LNCaP clone FGC (cell line): ENCODE measurements at regions not wholly inside any gene's neighbourhood (a gene's known extent, or its start where the extent isn't known, plus 50 kb on each side); places are given as distances from the start of the nearest gene placed in this dataset.
"Not testable (repeated sequence)": the region's sequence is repeated elsewhere in the genome, so short reads cannot be mapped to it uniquely, and the experiment has no call there.

Source experiments
- DNase-seq: peaks from one replicate; pipeline ENCODE4 v3.0.0-alpha.2; 2011; ENCODE audit warnings: low read depth
- H3K4me3 ChIP-seq: 2 replicates; pipeline ENCODE4 v1.5.1; 2011; ENCODE audit warnings: mild to moderate bottlenecking, low read depth, low read length, control low read depth
- CTCF ChIP-seq: IDR thresholded peaks from 2 replicates; pipeline ENCODE4 v1.5.1; 2012; ENCODE audit warnings: mild to moderate bottlenecking; ENCODE audit not compliant: control insufficient read depth, insufficient read depth; ENCODE audit errors: extremely low read depth

- no peak for DNase-seq
- TF ChIP-seq CTCF = no peak
- no peak overlapping the region for H3K4me3 ChIP-seq
Measured at GRCh38 chr6:137545073-137545472, 50.9 kb upstream of the OLIG3 start.

GRCh38 chr6:137547186-137547585, 53.0 kb upstream of the OLIG3 start:
- no peak overlapping the region for H3K4me3 ChIP-seq
- no peak for DNase-seq
- no peak for TF ChIP-seq CTCF

- DNase-seq = no peak
- no peak overlapping the region for H3K4me3 ChIP-seq
- no peak for TF ChIP-seq CTCF
Measured at GRCh38 chr6:137547601-137548000, 53.4 kb upstream of the OLIG3 start.

- no peak for TF ChIP-seq CTCF
- no peak overlapping the region for H3K4me3 ChIP-seq
- no peak for DNase-seq
Measured at GRCh38 chr6:137549106-137549505, 54.9 kb upstream of the OLIG3 start.

- no peak for TF ChIP-seq CTCF
- H3K4me3 ChIP-seq = no peak overlapping the region
- DNase-seq = no peak
Measured at GRCh38 chr6:137550535-137550934, 56.3 kb upstream of the OLIG3 start.

GRCh38 chr6:137552146-137552545, 58.0 kb upstream of the OLIG3 start:
- no peak for TF ChIP-seq CTCF
- DNase-seq = no peak

GRCh38 chr6:137552809-137553208, 58.6 kb upstream of the OLIG3 start:
- TF ChIP-seq CTCF = no peak
- no peak overlapping the region for H3K4me3 ChIP-seq
- DNase-seq = no peak

More at GRCh38 chr6:137552146-137552545, 58.0 kb upstream of the OLIG3 start:
- no peak overlapping the region for H3K4me3 ChIP-seq

- not testable (repeated sequence) for DNase-seq, H3K4me3 ChIP-seq
Measured at GRCh38 chr6:137559521-137560183, 65.5 kb upstream of the OLIG3 start.
